Left renal pelvis (tissue), 4 donors: ENCODE measurements at regions not wholly inside any gene's neighbourhood (a gene's known extent, or its start where the extent isn't known, plus 50 kb on each side); places are given as distances from the start of the nearest gene placed in this dataset.
"Not testable (repeated sequence)": the region's sequence is repeated elsewhere in the genome, so short reads cannot be mapped to it uniquely, and the experiment has no call there.

Experiments
- DNase-seq, 4 donors: peaks; one replicate each; pipeline ENCODE4 v3.0.0-alpha.2; 2013; ENCODE audit warnings: low read depth in 4 of 4, low spot score in 3 of 4

DNA sequence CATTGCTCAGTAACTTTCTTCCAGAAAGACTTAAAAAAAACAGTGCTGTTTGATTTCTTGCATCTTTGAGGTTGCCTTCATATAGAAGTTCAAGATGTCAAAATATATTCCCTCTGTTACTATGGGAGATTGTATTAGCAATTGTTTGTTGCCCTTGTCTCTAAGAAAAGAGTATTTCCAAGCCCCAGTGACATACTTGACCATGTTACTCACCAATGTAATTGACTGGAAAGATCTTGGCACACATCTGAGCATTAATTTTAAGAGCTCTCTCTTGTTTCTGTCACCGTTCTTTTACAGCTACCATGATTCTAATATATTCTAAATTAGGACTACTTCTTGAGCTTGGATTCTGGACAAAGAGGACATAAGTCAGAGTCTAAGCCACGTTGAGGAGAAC lies 902.7 kb upstream of the EPHA5 start:
- no peak for DNase-seq

DNA sequence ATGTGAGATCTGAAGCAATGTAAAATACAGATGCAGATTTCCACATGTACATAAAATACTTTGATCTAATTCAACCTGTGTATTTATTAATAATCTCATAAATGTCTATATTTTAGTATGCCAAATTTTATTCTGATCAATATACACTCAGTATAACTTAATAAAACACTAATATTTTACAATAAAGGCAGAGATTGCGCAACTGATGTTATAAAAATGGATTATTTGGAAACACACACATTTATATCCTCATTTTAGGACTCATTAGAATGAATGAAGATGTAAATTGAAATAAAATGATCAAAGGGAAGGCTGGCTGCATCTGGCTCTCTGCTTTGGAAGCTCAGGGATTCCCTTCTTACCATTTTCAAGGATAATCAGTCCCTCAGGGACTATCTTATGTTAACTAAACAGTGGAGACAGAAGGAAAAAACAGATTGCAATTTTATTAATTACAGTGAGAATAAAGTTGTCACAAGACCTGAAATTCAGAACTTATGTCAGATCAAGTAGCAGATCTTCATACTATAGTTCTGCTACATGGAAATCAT lies 900.9 kb upstream of the EPHA5 start:
- no peak for DNase-seq

DNA sequence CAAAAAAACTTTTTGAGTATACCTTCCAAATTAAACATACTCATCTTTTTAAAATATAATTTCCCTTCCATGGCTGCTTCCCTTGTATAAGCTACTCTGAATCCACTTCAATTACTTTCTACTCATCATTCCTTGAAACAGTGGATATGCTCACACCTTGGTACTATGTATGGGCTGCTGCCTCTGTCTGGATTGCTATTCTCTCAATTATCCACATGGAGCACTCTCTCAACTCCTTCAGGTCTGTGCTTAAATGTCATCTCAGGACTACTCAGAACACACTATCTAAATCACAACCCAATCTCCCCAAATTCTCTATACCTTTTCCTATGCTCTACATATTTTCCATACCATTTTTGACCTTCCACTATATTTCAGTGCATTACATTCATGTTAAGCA lies 898.9 kb upstream of the EPHA5 start:
- DNase-seq: no peak

DNA sequence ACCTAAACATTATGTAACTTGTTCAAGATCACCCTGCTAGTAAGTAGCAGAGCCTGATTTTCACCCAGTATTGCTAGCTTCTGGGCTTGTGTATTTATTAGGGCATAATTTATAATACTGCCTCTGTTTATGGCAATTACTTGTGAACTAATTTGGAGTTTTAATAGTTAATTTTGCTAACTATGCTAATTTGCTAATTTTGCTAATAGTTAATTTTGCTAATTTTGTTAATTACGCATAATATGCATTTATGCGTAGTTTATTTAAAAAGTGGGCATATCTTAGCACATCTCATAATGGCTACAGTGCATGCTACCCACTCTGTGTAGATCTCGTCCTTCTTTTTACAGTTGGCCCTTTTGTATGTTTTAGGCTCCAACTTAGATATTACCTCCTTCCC lies 898.1 kb upstream of the EPHA5 start:
- no peak for DNase-seq

DNA sequence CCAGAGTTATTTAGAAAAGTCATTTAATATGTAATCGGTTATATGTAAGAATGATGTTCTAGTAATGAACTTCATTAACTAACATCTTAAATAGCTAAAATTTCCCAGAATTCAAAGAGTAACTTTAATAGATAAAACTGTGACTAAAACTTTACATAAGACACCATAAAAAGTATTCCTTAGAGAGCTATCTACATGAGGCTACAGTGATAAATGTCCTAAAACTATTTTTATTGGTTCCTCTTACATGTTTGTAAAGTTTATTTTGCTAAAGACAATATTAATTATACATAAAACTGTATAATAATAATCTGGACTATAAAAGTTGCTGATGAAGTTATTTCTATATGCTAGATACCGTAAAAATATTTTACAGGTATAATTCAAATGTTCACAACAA lies 897.7 kb upstream of the EPHA5 start:
- DNase-seq: no peak

DNA sequence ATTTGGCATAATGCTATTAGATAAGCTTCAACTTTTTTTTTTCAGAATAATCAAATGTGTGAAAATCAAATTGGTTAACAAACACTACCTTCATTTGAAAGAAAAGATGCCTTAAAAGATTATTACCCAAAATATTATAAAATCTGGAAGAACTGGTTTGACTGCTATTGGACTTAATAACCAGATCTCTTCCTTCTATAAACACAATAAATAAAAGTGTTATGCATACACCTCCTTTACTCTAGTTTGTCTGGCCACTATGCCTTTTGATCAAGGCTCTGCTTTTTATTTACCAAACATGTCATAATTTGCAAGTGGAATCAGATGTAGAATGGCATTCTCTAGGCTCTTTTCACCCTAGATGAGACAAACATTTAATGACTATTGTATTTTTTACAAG lies 897.3 kb upstream of the EPHA5 start:
- DNase-seq: no peak

DNA sequence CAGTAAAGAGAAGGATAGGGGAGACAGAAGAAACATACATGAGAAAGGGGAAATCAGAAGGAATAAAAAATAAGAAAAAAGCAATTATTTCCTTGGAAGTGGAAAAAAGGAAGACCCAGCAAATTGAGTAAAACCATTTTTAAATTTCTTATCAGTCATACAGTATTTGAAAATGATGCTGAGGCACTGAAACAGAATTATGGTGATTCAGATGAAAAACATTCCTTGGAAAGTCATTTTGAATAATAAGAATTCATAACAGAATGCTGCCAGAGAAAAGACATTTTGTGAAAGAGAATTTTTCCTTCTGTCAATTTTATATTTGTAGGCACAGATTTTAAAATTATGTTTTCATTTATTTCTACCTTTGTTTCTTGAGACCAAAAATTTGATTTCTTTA lies 895.5 kb upstream of the EPHA5 start:
- DNase-seq: no peak

DNA sequence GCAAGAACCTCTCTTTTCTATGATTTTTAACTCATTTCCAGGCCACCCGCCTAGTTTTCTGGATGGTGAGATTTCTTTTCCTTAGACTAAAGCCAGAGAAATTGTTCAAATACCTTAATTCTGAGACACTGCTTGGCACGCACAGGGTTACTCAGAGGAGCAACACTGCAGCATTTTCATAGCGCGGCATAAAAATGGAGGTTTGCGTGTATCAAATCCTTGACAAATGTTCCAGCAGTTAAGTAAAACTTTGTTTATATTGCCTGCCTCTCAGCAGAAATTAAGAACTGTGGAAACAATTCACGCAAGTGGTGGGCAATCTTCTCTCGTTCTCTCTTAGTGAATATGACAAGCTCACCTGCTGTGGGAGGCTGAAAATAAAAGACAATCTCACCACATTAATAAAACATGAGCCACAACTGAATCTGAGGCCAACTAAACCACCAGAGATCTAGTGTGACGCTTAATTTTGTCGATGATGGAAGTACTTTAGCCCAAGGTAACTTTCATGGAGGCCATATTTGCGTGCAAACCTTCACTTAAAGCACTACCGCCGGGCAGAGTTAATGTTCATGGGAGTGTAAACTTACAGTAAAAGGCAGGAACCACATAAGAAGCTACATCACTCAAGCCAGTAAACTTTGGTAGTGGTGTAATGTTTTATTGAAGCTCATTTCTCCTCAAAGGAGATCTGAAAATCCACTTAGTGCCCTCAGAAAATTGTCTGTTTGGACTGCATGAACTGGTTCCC lies 894.8 kb upstream of the EPHA5 start:
- DNase-seq: no peak

DNA sequence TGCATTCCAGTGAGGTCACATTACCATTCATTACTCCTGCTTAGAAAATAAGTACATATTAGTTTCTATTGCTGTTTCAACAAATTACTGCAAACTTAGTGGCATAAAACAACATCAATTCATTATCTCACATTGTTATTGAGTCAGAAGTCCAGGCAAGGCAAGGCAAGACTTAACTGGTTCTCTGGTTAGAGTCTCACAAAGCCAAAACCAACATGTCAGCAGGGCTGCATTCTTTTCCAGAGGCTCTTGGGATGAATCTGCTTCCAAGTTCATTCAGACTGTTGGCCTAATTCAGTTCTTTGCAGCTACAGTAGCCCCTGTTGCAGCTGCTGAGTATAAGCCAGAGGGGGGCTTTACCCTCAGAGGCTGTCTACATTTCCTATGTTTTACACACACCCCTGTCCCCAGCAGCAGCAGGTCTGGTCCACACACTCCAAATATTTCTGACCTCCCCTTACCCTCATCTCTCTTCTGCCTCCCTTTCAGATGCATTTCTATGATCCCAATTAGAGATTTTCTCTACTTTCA lies 892.1 kb upstream of the EPHA5 start:
- DNase-seq: no peak

DNA sequence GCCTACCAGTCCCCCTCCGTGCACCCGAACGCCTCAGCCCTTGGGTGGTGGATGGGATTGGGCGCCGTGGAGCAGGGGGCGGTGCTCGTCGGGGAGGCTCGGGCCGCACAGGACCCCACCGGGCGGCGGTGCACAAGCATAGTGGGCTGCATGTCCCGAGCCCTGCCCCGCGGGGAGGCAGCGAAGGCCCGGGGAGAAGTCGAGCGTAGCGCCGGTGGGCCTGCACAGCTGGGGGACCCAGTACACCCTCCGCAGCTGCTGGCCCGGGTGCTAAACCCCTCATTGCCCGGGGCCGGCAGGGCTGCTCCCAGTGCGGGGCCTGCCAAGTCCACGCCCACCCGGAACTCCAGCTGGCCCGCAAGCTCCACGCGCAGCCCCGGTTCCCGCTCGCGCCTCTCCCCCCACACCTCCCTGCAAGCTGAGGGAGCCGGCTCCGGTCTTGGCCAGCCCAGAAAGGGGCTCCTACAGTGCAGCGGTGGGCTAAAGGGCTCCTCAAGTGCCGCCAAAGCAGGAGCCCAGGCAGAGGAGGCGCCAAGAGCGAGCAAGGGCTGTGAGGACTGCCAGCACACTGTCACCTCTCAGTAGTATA lies 891.3 kb upstream of the EPHA5 start:
- DNase-seq: not testable (repeated sequence)

DNA sequence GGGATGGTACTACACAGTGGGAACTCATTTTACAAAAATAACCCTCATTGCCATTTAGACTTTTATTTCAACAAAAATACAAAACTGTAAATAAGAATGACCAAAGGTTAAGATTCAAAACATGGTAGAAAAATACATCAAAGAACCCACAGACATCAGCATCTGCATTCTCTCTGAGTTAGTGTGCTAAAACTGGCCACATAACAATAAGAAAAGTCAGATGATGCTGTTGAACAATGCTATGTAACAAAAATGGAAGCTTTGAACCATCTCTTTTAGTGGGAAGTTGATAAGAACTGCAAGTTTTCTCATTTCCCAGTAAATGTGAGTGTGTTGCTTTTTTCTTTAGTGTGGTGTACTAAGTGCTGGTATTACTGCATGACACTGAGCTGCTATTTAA lies 888.4 kb upstream of the EPHA5 start:
- DNase-seq: no peak

DNA sequence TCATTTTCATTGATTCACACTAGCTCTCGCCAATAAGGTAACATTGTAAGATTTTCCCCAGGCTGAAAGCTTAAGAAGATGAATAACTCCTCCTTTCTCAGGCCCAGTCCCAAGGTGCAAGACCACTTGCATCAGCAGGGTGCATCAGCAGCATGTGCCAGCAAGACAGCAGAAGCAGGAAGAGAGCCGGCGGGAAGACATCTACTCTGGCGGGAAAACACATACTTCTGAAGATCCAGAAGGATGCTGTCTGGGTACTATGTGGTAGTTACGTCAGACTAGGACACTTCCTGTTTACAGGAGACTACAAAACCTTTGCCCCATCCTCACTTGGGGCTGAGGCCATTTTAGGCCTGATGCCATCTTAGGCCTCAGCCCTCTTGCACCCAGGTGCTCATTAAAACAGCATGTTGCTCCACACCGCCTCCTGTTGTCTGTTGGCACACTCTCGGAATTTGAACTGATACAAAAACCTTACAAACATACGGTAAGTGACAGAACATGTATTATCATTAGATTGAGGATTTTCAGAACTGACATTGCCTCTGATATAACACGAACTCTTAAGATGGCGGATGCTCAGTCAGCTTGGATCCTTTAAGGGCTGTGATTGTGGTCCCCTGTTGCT lies 886.5 kb upstream of the EPHA5 start:
- DNase-seq: no peak

DNA sequence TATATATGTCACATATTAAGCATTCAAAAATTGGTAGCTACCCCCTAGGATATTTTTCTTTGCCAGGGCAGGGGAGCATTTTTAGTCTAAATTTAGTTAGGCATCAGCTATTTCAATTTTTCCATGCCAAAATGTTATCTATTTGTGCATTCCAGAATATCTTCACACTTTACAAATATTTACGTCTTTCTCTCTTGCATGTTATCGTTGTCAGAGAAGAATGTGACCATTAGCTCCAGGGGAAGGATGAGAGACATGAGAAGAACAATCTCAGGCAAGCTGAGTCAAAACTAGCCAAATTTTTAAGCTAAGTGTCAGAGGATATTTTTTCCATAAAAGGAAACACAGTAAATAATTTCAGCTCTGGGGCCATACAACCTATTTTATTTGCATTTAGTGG lies 885.0 kb upstream of the EPHA5 start:
- DNase-seq: no peak

DNA sequence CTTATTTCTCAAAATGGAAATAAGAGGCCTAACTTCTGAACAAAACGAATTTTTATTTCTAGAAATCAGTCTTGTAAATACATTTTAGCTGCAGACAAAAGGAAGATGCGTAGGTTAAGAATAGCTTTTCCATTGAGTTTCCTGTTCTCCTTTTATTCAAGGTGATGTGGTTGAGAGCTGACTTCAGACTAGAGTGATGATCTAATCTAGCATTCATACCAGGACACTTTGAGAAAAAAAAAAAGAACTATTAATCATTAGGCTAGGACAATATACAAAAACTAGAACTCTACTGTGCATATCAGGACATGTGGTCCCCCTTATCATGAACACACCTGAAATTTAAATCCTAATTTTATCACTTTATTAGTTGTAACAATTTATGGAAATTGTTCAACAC lies 884.5 kb upstream of the EPHA5 start:
- no peak for DNase-seq

DNA sequence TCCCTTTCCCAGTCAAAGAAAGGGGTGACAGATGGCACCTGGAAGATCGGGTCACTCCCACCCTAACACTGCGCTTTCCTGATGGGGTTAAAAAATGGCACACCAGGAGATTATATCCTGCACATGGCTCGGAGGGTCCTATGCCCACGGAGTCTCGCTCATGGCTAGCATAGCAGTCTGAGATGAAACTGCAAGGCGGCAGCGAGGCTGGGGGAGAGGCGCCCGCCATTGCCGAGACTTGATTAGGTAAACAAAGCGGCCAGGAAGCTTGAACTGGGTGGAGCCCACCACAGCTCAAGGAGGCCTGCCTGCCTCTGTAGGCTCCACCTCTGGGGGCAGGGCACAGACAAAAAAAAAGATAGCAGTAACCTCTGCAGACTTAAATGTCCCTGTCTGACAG lies 875.0 kb upstream of the EPHA5 start:
- DNase-seq: not testable (repeated sequence)

DNA sequence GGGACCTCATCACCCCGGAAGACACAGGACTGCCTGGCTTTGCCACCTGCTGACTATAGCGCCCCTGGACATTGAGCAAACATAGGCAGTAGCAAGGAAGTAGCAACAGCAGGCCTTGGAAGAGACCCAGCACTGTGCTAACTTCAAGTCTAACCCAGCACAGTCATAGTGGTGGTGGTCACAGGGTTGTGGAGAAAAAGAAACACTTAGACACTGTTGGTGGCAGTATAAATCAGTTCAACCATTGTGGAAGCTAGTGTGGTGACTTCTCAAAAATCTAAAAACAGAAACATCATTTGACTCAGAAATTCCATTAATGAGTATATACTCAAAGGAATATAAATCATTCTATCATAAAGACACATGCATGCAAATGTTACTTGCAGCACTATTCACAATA lies 874.0 kb upstream of the EPHA5 start:
- no peak for DNase-seq

DNA sequence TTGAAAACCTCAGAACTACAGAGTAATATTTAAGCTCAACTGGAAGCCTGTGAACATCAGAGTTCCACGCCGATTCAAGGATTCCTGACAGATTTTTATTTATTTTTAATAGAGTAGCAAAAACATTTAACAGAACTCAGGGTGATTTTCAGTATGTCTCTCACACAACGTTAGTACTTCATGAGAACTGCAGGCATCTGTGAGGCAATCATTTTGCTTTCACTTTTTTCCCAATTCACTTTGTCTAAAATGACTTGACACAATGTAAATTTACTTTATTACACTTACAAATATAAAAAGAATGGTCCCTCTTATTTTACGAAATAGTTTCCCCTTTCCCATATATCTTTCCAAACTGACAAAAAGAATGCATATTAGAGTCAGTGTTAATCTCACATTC lies 869.5 kb upstream of the EPHA5 start:
- DNase-seq: no peak

DNA sequence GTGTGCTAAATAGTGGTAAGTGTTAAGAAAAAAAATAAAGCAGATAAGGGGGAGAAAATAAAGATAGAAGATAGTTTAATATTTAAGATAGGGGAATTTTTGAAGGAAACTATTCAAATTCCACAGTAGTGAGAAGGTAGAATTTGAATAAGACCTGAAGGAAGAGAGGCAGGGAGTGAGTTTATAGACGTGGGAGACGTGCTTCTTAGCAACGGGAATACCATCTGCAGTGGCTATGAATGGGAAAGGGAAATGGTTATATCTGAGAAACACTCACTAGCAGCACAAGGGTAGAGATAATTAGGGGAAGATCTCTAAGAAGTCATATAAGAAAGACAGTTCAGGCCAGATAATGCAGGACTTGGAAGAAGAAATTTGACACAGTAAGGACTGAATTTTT lies 854.5 kb upstream of the EPHA5 start:
- DNase-seq: no peak

DNA sequence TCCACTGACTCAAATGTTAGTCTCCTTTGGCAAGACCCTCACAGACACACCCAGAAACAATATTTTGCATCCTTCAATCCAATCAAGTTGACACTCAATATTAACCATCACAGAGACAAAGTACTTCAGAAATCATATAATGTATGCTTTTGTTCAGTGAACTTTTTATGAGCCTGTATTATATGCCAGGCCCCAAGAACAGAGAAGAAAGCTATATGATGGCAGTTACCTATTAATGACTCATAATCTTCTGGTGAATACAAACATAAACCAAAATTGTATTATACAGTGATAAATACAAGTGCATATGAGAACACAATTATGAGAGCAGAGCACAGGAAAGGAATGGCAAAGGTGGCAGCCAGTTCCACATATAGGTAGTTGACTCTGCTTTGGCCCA lies 852.0 kb upstream of the EPHA5 start:
- no peak for DNase-seq

DNA sequence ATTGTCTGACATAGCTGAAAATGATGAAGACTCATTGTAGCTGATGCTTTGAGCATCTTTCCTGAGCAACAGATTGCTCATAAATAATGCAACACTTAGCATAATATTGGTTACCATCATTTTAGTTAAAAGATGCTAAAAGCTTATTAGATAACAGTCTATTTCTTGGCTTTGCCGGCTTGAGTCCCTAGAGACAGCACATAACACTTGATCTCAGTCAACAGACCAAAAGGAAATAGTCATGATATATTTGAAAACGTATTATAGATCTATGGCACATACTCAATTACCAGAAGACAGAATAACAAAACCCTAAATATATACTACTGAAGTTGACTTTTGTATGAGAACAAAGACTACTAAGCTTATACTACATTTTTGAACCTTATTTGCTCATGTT lies 846.7 kb upstream of the EPHA5 start:
- DNase-seq: no peak

DNA sequence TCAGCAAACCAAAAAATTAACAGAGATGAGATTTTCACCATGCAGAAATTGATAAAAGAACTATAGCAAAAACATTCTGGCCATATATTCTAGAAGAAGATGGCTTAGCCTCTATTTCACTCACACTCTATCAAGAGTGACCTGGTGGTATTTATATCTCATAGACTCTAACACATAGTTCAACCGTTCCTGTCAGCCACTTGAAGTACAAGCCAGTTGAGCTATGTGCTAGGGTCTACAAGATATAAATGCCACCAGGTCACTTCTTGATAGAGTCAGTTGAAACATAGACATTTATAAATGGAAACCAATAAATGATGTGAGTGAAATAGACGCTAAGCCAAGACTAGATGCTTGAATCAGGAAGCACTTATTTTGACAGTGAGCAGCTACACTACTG lies 836.7 kb upstream of the EPHA5 start:
- DNase-seq: no peak

DNA sequence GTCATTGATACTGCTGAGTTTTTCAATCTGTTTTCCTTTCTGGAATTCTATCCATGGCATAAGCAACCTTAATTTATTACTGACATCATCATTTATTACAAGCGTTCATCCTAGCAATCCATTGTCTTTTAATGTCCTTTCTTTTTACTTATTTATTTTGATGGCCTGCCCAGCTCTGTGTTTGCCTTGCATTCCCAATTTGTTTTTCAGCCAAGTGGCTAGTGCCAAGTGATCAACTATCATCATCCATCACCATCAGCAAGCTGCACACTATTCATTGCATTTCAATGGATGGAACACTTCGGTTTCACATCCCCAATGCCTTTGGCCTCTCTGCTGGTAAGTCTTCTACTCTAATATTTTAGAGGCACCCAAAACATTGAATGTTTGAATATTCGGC lies 831.7 kb upstream of the EPHA5 start:
- DNase-seq: no peak
